GM18505 (cell line): ENCODE measurements at regions not wholly inside any gene's neighbourhood (a gene's known extent, or its start where the extent isn't known, plus 50 kb on each side); places are given as distances from the start of the nearest gene placed in this dataset.

ENCODE experiments used
- ATAC-seq: cut with Tn5 transposase; IDR thresholded peaks from one replicate; pipeline ENCODE4 v1.9.1; 2021; ENCODE audit not compliant: unreplicated experiment
- POLR2A ChIP-seq: IDR thresholded peaks from 4 replicates; pipeline ENCODE4 v1.6.1; 2011; ENCODE audit warnings: borderline replicate concordance; ENCODE audit not compliant: insufficient read depth, insufficient read length; ENCODE audit errors: extremely low read depth

- no peak for TF ChIP-seq POLR2A
- ATAC-seq = no peak
These were observed 1303.9 kb downstream of the BRD1 start for GRCh38 chr22:48523761-48524160.

GRCh38 chr22:48523091-48523490 lies 1304.6 kb downstream of the BRD1 start:
- no peak for TF ChIP-seq POLR2A
- no peak for ATAC-seq

- ATAC-seq = no peak
- TF ChIP-seq POLR2A = no peak
These were observed 1305.4 kb downstream of the BRD1 start for GRCh38 chr22:48522271-48522670.

GRCh38 chr22:48520884-48521588 lies 1306.6 kb downstream of the BRD1 start:
- no peak for ATAC-seq
- TF ChIP-seq POLR2A = no peak

GRCh38 chr22:48520207-48520606 lies 1307.5 kb downstream of the BRD1 start:
- no peak for TF ChIP-seq POLR2A

GRCh38 chr22:48517039-48518030 lies 1310.3 kb downstream of the BRD1 start:
- TF ChIP-seq POLR2A = no peak
- ATAC-seq = no peak

More at GRCh38 chr22:48520207-48520606, 1307.5 kb downstream of the BRD1 start:
- ATAC-seq = no peak

GRCh38 chr22:48516571-48516970 lies 1311.1 kb downstream of the BRD1 start:
- ATAC-seq = no peak
- TF ChIP-seq POLR2A = no peak

- no peak for ATAC-seq
These were observed 1312.0 kb downstream of the BRD1 start for GRCh38 chr22:48515571-48516200.

GRCh38 chr22:48513929-48514328 lies 1313.7 kb downstream of the BRD1 start:
- TF ChIP-seq POLR2A = no peak
- no peak for ATAC-seq

More at GRCh38 chr22:48515571-48516200, 1312.0 kb downstream of the BRD1 start:
- TF ChIP-seq POLR2A = no peak

GRCh38 chr22:48513446-48513845 lies 1314.2 kb downstream of the BRD1 start:
- no peak for ATAC-seq
- TF ChIP-seq POLR2A = no peak

- no peak for ATAC-seq
- no peak for TF ChIP-seq POLR2A
These were observed 1315.8 kb downstream of the BRD1 start for GRCh38 chr22:48511781-48512327.

GRCh38 chr22:48511211-48511610 lies 1316.5 kb downstream of the BRD1 start:
- ATAC-seq = no peak
- TF ChIP-seq POLR2A = no peak

GRCh38 chr22:48510599-48510998 lies 1317.1 kb downstream of the BRD1 start:
- ATAC-seq = no peak
- no peak for TF ChIP-seq POLR2A
